OCI-LY7 (cell line): ENCODE measurements at regions not wholly inside any gene's neighbourhood (a gene's known extent, or its start where the extent isn't known, plus 50 kb on each side); places are given as distances from the start of the nearest gene placed in this dataset.

ENCODE experiments used
- BruUV-seq: library from RNA; stranded (reverse); fragments of 400-500 nt; replicated peaks from 2 replicates; lab custom pipeline; 2021; lab: Mats Ljungman, UMichigan
- CTCF ChIA-PET: fragments of 300-600 bp; sonication (Branson Sonifier 250); formaldehyde crosslinking; loops from one replicate; lab custom pipeline; 2022; ENCODE audit warnings: antibody characterized with exemption; ENCODE audit not compliant: unreplicated experiment; lab: Charles Lee
- POLR2A ChIA-PET: fragments of 300-600 bp; sonication (Branson Sonifier 250); formaldehyde crosslinking; loops from one replicate; lab custom pipeline; 2022; ENCODE audit warnings: antibody characterized with exemption; lab: Charles Lee
- DNase-seq: peaks from one replicate; pipeline ENCODE4 v3.0.0-alpha.2; 2015; ENCODE audit warnings: low spot score
- H2AFZ ChIP-seq: fragments of 200-600 bp; sonication (generic), shearing (Covaris generic); 2 replicates; pipeline ENCODE4 v1.6.1; 2014; ENCODE audit warnings: mild to moderate bottlenecking, antibody characterized with exemption, low read length, moderate library complexity
- H3K27ac ChIP-seq: fragments of 200-600 bp; sonication (generic); 2 replicates; pipeline ENCODE4 v1.5.1; 2014; ENCODE audit warnings: mixed run types, low read depth, mild to moderate bottlenecking, moderate library complexity, low read length, inconsistent platforms; ENCODE audit not compliant: poor library complexity, severe bottlenecking
- H3K36me3 ChIP-seq: fragments of 200-600 bp; sonication (generic); 2 replicates; pipeline ENCODE4 v1.6.1; 2014; ENCODE audit warnings: mild to moderate bottlenecking, antibody characterized with exemption, low read length, moderate library complexity, mixed read lengths; ENCODE audit not compliant: insufficient read depth
- H3K4me1 ChIP-seq: fragments of 200-600 bp; sonication (generic); 2 replicates; pipeline ENCODE4 v1.5.1; 2014; ENCODE audit warnings: mild to moderate bottlenecking, low read length; ENCODE audit not compliant: insufficient read depth, poor library complexity, severe bottlenecking
- H3K4me2 ChIP-seq: fragments of 200-600 bp; sonication (generic); 2 replicates; pipeline ENCODE4 v1.6.1; 2014; ENCODE audit warnings: mild to moderate bottlenecking, low read length
- H3K4me3 ChIP-seq: fragments of 200-600 bp; sonication (generic); 2 replicates; pipeline ENCODE4 v1.5.1; 2014; ENCODE audit warnings: mild to moderate bottlenecking, low read depth, low read length; ENCODE audit not compliant: poor library complexity, severe bottlenecking
- H3K79me2 ChIP-seq: fragments of 200-600 bp; sonication (generic); 2 replicates; pipeline ENCODE4 v1.6.1; 2016; ENCODE audit warnings: low read depth, mild to moderate bottlenecking, low read length, moderate library complexity, mixed read lengths; ENCODE audit not compliant: insufficient read depth
- H3K9me2 ChIP-seq: fragments of 200-600 bp; sonication (generic); 2 replicates; pipeline ENCODE4 v1.6.1; 2016; ENCODE audit warnings: mild to moderate bottlenecking, low read length, mixed read lengths; ENCODE audit not compliant: insufficient read depth
- H3K9me3 ChIP-seq: fragments of 200-600 bp; sonication (generic); 2 replicates; pipeline ENCODE4 v1.6.1; 2014; ENCODE audit warnings: mild to moderate bottlenecking, mixed run types, low read length, mixed read lengths
- H4K20me1 ChIP-seq: fragments of 200-600 bp; sonication (generic); 2 replicates; pipeline ENCODE4 v1.6.1; 2014; ENCODE audit warnings: mild to moderate bottlenecking, antibody characterized with exemption, low read length, moderate library complexity, mixed read lengths; ENCODE audit not compliant: insufficient read depth
- EZH2phosphoT487 ChIP-seq: fragments of 200-600 bp; sonication (generic); IDR thresholded peaks from 2 replicates; pipeline ENCODE4 v1.6.1; 2018; ENCODE audit warnings: low read depth, borderline replicate concordance, mild to moderate bottlenecking, mixed run types, antibody characterized with exemption, low read length, moderate library complexity, mixed read lengths
- intact Hi-C: fragments of 100-400 bp; cut with micrococcal nuclease; formaldehyde crosslinking; loops from one replicate; pipeline ENCODE4 v1.10.0; 2022; ENCODE audit not compliant: unreplicated experiment
- TF ChIP-seq, protein P1 (sequence below): fragments of 200-600 bp; sonication (generic); conservative IDR thresholded peaks from 2 replicates; pipeline ENCODE4 v1.5.1; 2014; ENCODE audit warnings: mild to moderate bottlenecking, antibody characterized with exemption, low read length, moderate library complexity, mixed read lengths

DNA sequence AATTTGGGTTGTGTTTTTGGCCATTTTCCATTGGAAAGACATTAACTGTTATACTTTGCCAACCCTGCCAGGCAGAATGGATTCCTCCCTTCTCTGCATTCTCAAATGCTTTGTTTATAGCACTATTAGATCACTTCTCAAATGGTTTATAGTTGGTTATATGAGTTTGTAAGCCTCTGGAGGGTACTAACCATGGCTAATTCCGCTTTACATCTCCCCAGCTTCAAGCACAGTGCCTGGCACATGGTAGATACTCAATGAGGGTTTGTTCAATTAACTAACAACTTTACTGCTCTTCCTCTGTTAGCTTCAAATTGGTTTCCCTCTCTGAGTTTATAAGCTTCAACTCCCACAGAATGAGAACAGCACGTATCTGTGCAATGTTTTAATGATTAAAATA lies 213.5 kb downstream of the SOX11 start:
- Histone ChIP-seq H3K4me3 (no peak overlapping the region), H3K36me3 (no peaks in the 10 kb centered on the region), H3K9me2 (no peaks in the 10 kb centered on the region), H4K20me1 (no peaks in the 10 kb centered on the region), H3K4me1 (no peaks in the 10 kb centered on the region), H3K79me2 (no peaks in the 10 kb centered on the region), H3K27ac (no peak overlapping the region), H3K9me3 (no peaks in the 10 kb centered on the region), H3K4me2 (no peak overlapping the region), H2AFZ (no peak overlapping the region)
- ChIA-PET POLR2A (no interaction called here), CTCF (no interaction called here)
- no TSS peak for BruUV-seq
- no peak for TF ChIP-seq EZH2phosphoT487
- TF ChIP-seq, protein P1, sequence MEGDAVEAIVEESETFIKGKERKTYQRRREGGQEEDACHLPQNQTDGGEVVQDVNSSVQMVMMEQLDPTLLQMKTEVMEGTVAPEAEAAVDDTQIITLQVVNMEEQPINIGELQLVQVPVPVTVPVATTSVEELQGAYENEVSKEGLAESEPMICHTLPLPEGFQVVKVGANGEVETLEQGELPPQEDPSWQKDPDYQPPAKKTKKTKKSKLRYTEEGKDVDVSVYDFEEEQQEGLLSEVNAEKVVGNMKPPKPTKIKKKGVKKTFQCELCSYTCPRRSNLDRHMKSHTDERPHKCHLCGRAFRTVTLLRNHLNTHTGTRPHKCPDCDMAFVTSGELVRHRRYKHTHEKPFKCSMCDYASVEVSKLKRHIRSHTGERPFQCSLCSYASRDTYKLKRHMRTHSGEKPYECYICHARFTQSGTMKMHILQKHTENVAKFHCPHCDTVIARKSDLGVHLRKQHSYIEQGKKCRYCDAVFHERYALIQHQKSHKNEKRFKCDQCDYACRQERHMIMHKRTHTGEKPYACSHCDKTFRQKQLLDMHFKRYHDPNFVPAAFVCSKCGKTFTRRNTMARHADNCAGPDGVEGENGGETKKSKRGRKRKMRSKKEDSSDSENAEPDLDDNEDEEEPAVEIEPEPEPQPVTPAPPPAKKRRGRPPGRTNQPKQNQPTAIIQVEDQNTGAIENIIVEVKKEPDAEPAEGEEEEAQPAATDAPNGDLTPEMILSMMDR: no peak
- intact Hi-C loops: no loop called here
- DNase-seq: no peak

DNA sequence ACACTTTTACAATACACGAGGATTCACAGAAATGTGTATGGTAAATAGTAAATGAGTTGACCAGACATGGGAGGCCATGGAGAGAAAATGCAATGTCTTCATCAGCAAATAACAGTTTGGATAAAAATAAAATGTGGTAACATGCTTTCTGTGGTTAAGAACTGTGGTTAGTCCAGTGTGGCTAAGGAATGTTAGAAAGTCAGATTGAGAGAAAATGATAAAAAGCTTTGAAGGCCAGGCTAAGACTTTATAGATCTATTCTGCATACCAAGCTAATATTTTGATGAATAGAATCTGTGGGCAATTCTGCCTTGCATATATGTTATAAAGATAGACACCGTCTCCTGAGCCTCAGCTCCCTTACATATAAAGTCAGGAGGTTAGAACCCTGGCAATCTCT lies 215.9 kb downstream of the SOX11 start:
- H3K36me3 ChIP-seq: no peaks in the 10 kb centered on the region
- H3K4me1 ChIP-seq: no peaks in the 10 kb centered on the region
- H4K20me1 ChIP-seq: no peaks in the 10 kb centered on the region
- ChIA-PET POLR2A (interaction anchor here (1.1 kb wide), 1 partner anchor 30 kb away, joined by 5 read pairs; no protein-coding TSS in a partner anchor), CTCF (no interaction called here)
- intact Hi-C loops: no loop called here
- DNase-seq: no peak
- no peak overlapping the region for H2AFZ ChIP-seq
- no peak overlapping the region for H3K4me3 ChIP-seq
- no peak overlapping the region for H3K4me2 ChIP-seq
- no peak overlapping the region for H3K27ac ChIP-seq
- H3K9me3 ChIP-seq: no peaks in the 10 kb centered on the region
- H3K9me2 ChIP-seq: no peaks in the 10 kb centered on the region
- no TSS peak for BruUV-seq
- no peaks in the 10 kb centered on the region for H3K79me2 ChIP-seq
- TF ChIP-seq, protein P1: no peak
- TF ChIP-seq EZH2phosphoT487: no peak

DNA sequence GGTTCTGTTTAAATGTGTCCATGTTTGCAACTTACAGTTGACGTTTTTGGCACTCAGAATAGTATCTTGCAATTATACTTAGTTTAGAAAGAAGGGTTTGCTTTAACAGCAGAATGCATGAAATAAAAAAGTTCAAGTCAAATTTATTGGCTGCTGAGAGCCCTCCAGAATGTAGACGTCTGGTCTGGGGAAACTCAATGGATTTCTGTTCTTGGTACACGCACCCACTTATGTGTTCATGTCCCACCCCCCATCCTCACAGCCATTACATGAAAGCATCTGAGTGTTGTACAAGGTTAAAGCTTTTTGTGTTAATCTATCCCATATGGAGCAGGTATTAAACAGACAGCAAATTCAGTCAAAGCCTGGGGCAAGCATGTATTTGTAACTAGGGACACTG lies 219.5 kb downstream of the SOX11 start:
- POLR2A ChIA-PET: no interaction called here
- no peak for DNase-seq
- H3K79me2 ChIP-seq: no peaks in the 10 kb centered on the region
- CTCF ChIA-PET: no interaction called here
- H3K4me3 ChIP-seq: no peak overlapping the region
- intact Hi-C loops: loop anchor here (10.0 kb wide), 1 partner anchor 443 kb away; no protein-coding TSS in a partner anchor
- H2AFZ ChIP-seq: no peak overlapping the region
- H4K20me1 ChIP-seq: no peaks in the 10 kb centered on the region
- H3K4me2 ChIP-seq: no peak overlapping the region
- no peak overlapping the region for H3K27ac ChIP-seq
- no peaks in the 10 kb centered on the region for H3K9me3 ChIP-seq
- H3K9me2 ChIP-seq: no peaks in the 10 kb centered on the region
- no TSS peak for BruUV-seq
- H3K4me1 ChIP-seq: no peaks in the 10 kb centered on the region
- H3K36me3 ChIP-seq: no peaks in the 10 kb centered on the region
- no peak for TF ChIP-seq EZH2phosphoT487
- TF ChIP-seq, protein P1: no peak
